ENCODE measurements at regions not wholly inside any gene's neighbourhood (a gene's known extent, or its start where the extent isn't known, plus 50 kb on each side); places are given as distances from the start of the nearest gene placed in this dataset.

- no peak for DNase-seq (ENCODE audit: low read depth in 3 of 3)
Observed at GRCh38 chr3:29183346-29184087, 97.4 kb upstream of the RBMS3 start.

GRCh38 chr3:29185706-29186105 lies 95.2 kb upstream of the RBMS3 start:
- no peak for DNase-seq (ENCODE audit: low read depth in 3 of 3)

GRCh38 chr3:29186131-29186599 lies 94.7 kb upstream of the RBMS3 start:
- no peak for DNase-seq (ENCODE audit: low read depth in 3 of 3)

GRCh38 chr3:29186982-29187725 lies 93.7 kb upstream of the RBMS3 start:
- DNase-seq (ENCODE audit: low read depth in 3 of 3): no peak

GRCh38 chr3:29189328-29189727 lies 91.5 kb upstream of the RBMS3 start:
- DNase-seq (ENCODE audit: low read depth in 3 of 3): no peak

- no peak for DNase-seq (ENCODE audit: low read depth in 3 of 3)
Observed at GRCh38 chr3:29194139-29194538, 86.7 kb upstream of the RBMS3 start.

GRCh38 chr3:29195056-29195455 lies 85.8 kb upstream of the RBMS3 start:
- no peak for DNase-seq (ENCODE audit: low read depth in 3 of 3)

- DNase-seq (ENCODE audit: low read depth in 3 of 3): no peak
Observed at GRCh38 chr3:29201604-29202003, 79.3 kb upstream of the RBMS3 start.

GRCh38 chr3:29202378-29202777 lies 78.5 kb upstream of the RBMS3 start:
- DNase-seq (ENCODE audit: low read depth in 3 of 3): no peak

GRCh38 chr3:29203851-29204250 lies 77.0 kb upstream of the RBMS3 start:
- no peak for DNase-seq (ENCODE audit: low read depth in 3 of 3)

- no peak for DNase-seq (ENCODE audit: low read depth in 3 of 3)
Observed at GRCh38 chr3:29207427-29207826, 73.4 kb upstream of the RBMS3 start.

- no peak for DNase-seq (ENCODE audit: low read depth in 3 of 3)
Observed at GRCh38 chr3:29212789-29213433, 68.0 kb upstream of the RBMS3 start.

GRCh38 chr3:29214009-29214658 lies 66.7 kb upstream of the RBMS3 start:
- no peak for DNase-seq (ENCODE audit: low read depth in 3 of 3)

- DNase-seq (ENCODE audit: low read depth in 3 of 3): no peak
Observed at GRCh38 chr3:29215948-29216347, 64.9 kb upstream of the RBMS3 start.

GRCh38 chr3:29226706-29227105 lies 54.2 kb upstream of the RBMS3 start:
- DNase-seq (ENCODE audit: low read depth in 3 of 3): no peak

- DNase-seq (ENCODE audit: low read depth in 3 of 3): no peak
Observed at GRCh38 chr3:29227307-29227706, 53.6 kb upstream of the RBMS3 start.

Data from stimulated activated CD4-positive, alpha-beta T cell treated with anti-CD3 and anti-CD28 coated beads, TNF-alpha, amount 100 ng/mL, for 4 hours (primary cell).